Caco-2 (cell line): ENCODE measurements at regions not wholly inside any gene's neighbourhood (a gene's known extent, or its start where the extent isn't known, plus 50 kb on each side); places are given as distances from the start of the nearest gene placed in this dataset.
"Not testable (repeated sequence)": the region's sequence is repeated elsewhere in the genome, so short reads cannot be mapped to it uniquely, and the experiment has no call there.

ENCODE experiments used
- BruUV-seq: library from RNA; stranded (reverse); fragments of 400-500 nt; replicated peaks from 2 replicates; lab custom pipeline; 2021; lab: Mats Ljungman, UMichigan
- CTCF ChIA-PET: fragments of 300-600 bp; sonication (Branson Sonifier 250); formaldehyde crosslinking; loops from one replicate; lab custom pipeline; 2022; ENCODE audit warnings: antibody characterized with exemption; lab: Charles Lee
- POLR2A ChIA-PET: fragments of 300-600 bp; sonication (Branson Sonifier 250); formaldehyde crosslinking; loops from one replicate; lab custom pipeline; 2022; ENCODE audit warnings: antibody characterized with exemption; lab: Charles Lee
- DNase-seq, 2 experiments: peaks; one replicate each; pipeline versions ENCODE4 v3.0.0 to v3.0.0-alpha.2; 2020 to 2022
- H3K27me3 ChIP-seq: replicated peaks from 2 replicates; pipeline ENCODE4 v1.6.0; 2011; ENCODE audit warnings: low read length; ENCODE audit not compliant: control insufficient read depth, insufficient read depth
- H3K36me3 ChIP-seq: 2 replicates; pipeline ENCODE4 v1.5.1; 2011; ENCODE audit warnings: low read length; ENCODE audit not compliant: control insufficient read depth, insufficient read depth
- H3K4me1 ChIP-seq: fragments of 250-450 bp; sonication (Bioruptor Pico); 2 replicates; pipeline ENCODE4 v1.5.1; 2020; ENCODE audit warnings: mild to moderate bottlenecking
- H3K4me3 ChIP-seq: 2 replicates; pipeline ENCODE4 v1.5.1; 2011; ENCODE audit warnings: low read depth, mild to moderate bottlenecking, control low read depth, low read length
- H3K9me3 ChIP-seq: fragments of 250-450 bp; sonication (Bioruptor Pico); 2 replicates; pipeline ENCODE4 v1.5.1; 2020; ENCODE audit warnings: mild to moderate bottlenecking, moderate library complexity
- H3K27ac Mint-ChIP-seq: one replicate; pipeline ENCODE4 v1.8.0; 2022; ENCODE audit warnings: mixed read lengths; ENCODE audit not compliant: unreplicated experiment
- H3K27me3 Mint-ChIP-seq: one replicate; pipeline ENCODE4 v1.8.0; 2022; ENCODE audit warnings: mixed read lengths; ENCODE audit not compliant: insufficient read depth, unreplicated experiment
- H3K36me3 Mint-ChIP-seq: one replicate; pipeline ENCODE4 v1.8.0; 2022; ENCODE audit warnings: mild to moderate bottlenecking, mixed read lengths; ENCODE audit not compliant: insufficient read depth, unreplicated experiment
- H3K4me1 Mint-ChIP-seq: one replicate; pipeline ENCODE4 v1.8.0; 2022; ENCODE audit warnings: low read depth, mixed read lengths; ENCODE audit not compliant: unreplicated experiment
- H3K4me3 Mint-ChIP-seq: one replicate; pipeline ENCODE4 v1.8.0; 2022; ENCODE audit warnings: mild to moderate bottlenecking, moderate library complexity, mixed read lengths; ENCODE audit not compliant: unreplicated experiment
- H3K9me3 Mint-ChIP-seq: one replicate; pipeline ENCODE4 v1.8.0; 2022; ENCODE audit warnings: mixed read lengths; ENCODE audit not compliant: unreplicated experiment
- CTCF ChIP-seq, 2 experiments: fragments of 200-600 bp in 1 of 2; IDR thresholded peaks; 1 replicate in 1 of 2; 2 replicates in 1 of 2; pipeline versions ENCODE4 v1.5.1 to v1.8.0; 2011 to 2022; ENCODE audit warnings: antibody characterized with exemption in 1 of 2, control low read depth in 1 of 2, inconsistent platforms in 1 of 2, low read depth in 1 of 2, low read length in 1 of 2, mild to moderate bottlenecking in 1 of 2, moderate library complexity in 1 of 2; ENCODE audit not compliant: insufficient read depth in 1 of 2, severe bottlenecking in 1 of 2, unreplicated experiment in 1 of 2
- intact Hi-C: fragments of 100-400 bp; cut with micrococcal nuclease; formaldehyde crosslinking; loops from one replicate; pipeline ENCODE4 v1.10.0; 2022; ENCODE audit not compliant: unreplicated experiment

- H3K27ac Mint-ChIP-seq = no peak overlapping the region
- H3K36me3 ChIP-seq = no peaks in the 10 kb centered on the region
- H3K36me3 Mint-ChIP-seq = no peaks in the 10 kb centered on the region
- no peak overlapping the region for H3K4me3 ChIP-seq
- intact Hi-C loops = loop anchor here (1.0 to 5.0 kb wide), 2 partner anchors 144 to 575 kb away; no protein-coding TSS in a partner anchor
- BruUV-seq = no TSS peak
- H3K4me1 Mint-ChIP-seq = no peaks in the 10 kb centered on the region
- DNase-seq = peak in 1 of 2 experiments; percentile 24
- peaks cover 19% of the 10 kb centered on the region for H3K9me3 Mint-ChIP-seq
- POLR2A ChIA-PET = no interaction called here
- TF ChIP-seq CTCF (IDR thresholded peaks at IDR 0.05; ENCODE audit: insufficient read depth in 1 of 2, low read depth in 1 of 2, low read length in 1 of 2, severe bottlenecking in 1 of 2, unreplicated experiment in 1 of 2) = peak; percentile 58 to 62
- no peak overlapping the region for H3K4me3 Mint-ChIP-seq
- H3K27me3 ChIP-seq = no peaks in the 10 kb centered on the region
- CTCF ChIA-PET = no interaction called here
- H3K27me3 Mint-ChIP-seq = peaks cover 15% of the 10 kb centered on the region
- no peaks in the 10 kb centered on the region for H3K9me3 ChIP-seq
- H3K4me1 ChIP-seq = no peaks in the 10 kb centered on the region
Measured at GRCh38 chr7:104272767-104273384, 55.5 kb upstream of the LHFPL3 start.

GRCh38 chr7:104275900-104276299 is 52.5 kb upstream of the LHFPL3 start:
- Histone ChIP-seq H3K36me3 (no peaks in the 10 kb centered on the region), H3K9me3 (no peaks in the 10 kb centered on the region), H3K4me1 (no peaks in the 10 kb centered on the region), H3K4me3 (no peak overlapping the region), H3K27me3 (no peaks in the 10 kb centered on the region)
- DNase-seq = no peak
- intact Hi-C loops = no loop called here
- H3K27me3 Mint-ChIP-seq = peaks cover 13% of the 10 kb centered on the region
- no TSS peak for BruUV-seq
- ChIA-PET POLR2A (no interaction called here), CTCF (no interaction called here)
- no peaks in the 10 kb centered on the region for H3K36me3 Mint-ChIP-seq
- H3K4me1 Mint-ChIP-seq = no peaks in the 10 kb centered on the region
- no peak overlapping the region for H3K4me3 Mint-ChIP-seq
- no peak for TF ChIP-seq CTCF (IDR thresholded peaks at IDR 0.05; ENCODE audit: insufficient read depth in 1 of 2, low read depth in 1 of 2, low read length in 1 of 2, severe bottlenecking in 1 of 2, unreplicated experiment in 1 of 2)
- peaks cover 19% of the 10 kb centered on the region for H3K9me3 Mint-ChIP-seq
- H3K27ac Mint-ChIP-seq = no peak overlapping the region

GRCh38 chr7:104276730-104277129 is 51.7 kb upstream of the LHFPL3 start:
- H3K36me3 ChIP-seq, DNase-seq, H3K4me3 ChIP-seq, H3K27me3 ChIP-seq, H3K4me1 ChIP-seq, H3K9me3 ChIP-seq, BruUV-seq, intact Hi-C loops, CTCF ChIA-PET, H3K36me3 Mint-ChIP-seq, POLR2A ChIA-PET, H3K4me1 Mint-ChIP-seq, H3K27ac Mint-ChIP-seq, H3K4me3 Mint-ChIP-seq: not testable (repeated sequence)
- peaks cover 13% of the 10 kb centered on the region for H3K27me3 Mint-ChIP-seq
- peaks cover 19% of the 10 kb centered on the region for H3K9me3 Mint-ChIP-seq
